IPS DF 6.9 (cell line): ENCODE measurements at regions not wholly inside any gene's neighbourhood (a gene's known extent, or its start where the extent isn't known, plus 50 kb on each side); places are given as distances from the start of the nearest gene placed in this dataset.

Experiments
- DNase-seq: peaks from one replicate; pipeline ENCODE4 v3.0.0-alpha.2; 2013; ENCODE audit warnings: low read depth, low spot score
- H3K27ac ChIP-seq: one replicate; pipeline ENCODE4 v1.5.1; 2013; ENCODE audit warnings: low read length, control low read depth
- H3K27me3 ChIP-seq: 2 replicates; pipeline ENCODE4 v1.6.1; 2013; ENCODE audit warnings: mild to moderate bottlenecking, low read length; ENCODE audit not compliant: control insufficient read depth, insufficient read depth
- H3K36me3 ChIP-seq: 2 replicates; pipeline ENCODE4 v1.6.1; 2013; ENCODE audit warnings: low read length; ENCODE audit not compliant: control insufficient read depth, insufficient read depth
- H3K4me1 ChIP-seq: 2 replicates; pipeline ENCODE4 v1.6.1; 2013; ENCODE audit warnings: low read length; ENCODE audit not compliant: control insufficient read depth, insufficient read depth
- H3K4me3 ChIP-seq: 2 replicates; pipeline ENCODE4 v1.5.1; 2013; ENCODE audit warnings: mild to moderate bottlenecking, low read length
- H3K9me3 ChIP-seq: 2 replicates; pipeline ENCODE4 v1.6.1; 2013; ENCODE audit warnings: low read length, inconsistent platforms; ENCODE audit not compliant: control insufficient read depth, insufficient read depth
- WGBS: extraction: QIAGEN DNeasy Blood & Tissue Kit; methylation state at CpG from one replicate; pipeline ENCODE4 v1.1.7; 2013; ENCODE audit warnings: mixed read lengths, missing lambda C conversion rate; ENCODE audit not compliant: insufficient read length, insufficient coverage; 5-methylcytosine and 5-hydroxymethylcytosine counted together

GRCh38 chr3:117302428-117302827, 592.8 kb downstream of the TUSC7 start:
- H3K4me1 ChIP-seq, result no peaks in the 10 kb centered on the region
- WGBS, result no CpG with 5 or more reads among the region's 7 CpGs
- no peaks in the 10 kb centered on the region for H3K36me3 ChIP-seq
- DNase-seq, result no peak
- no peak overlapping the region for H3K4me3 ChIP-seq
- no peaks in the 10 kb centered on the region for H3K27me3 ChIP-seq
- no peaks in the 10 kb centered on the region for H3K9me3 ChIP-seq
- no peak overlapping the region for H3K27ac ChIP-seq

GRCh38 chr3:117303443-117303842, 593.9 kb downstream of the TUSC7 start:
- Histone ChIP-seq H3K36me3 (no peaks in the 10 kb centered on the region), H3K4me1 (no peaks in the 10 kb centered on the region), H3K27ac (no peak overlapping the region), H3K9me3 (no peaks in the 10 kb centered on the region), H3K27me3 (no peaks in the 10 kb centered on the region), H3K4me3 (no peak overlapping the region)
- no peak for DNase-seq
- WGBS, result no CpG with 5 or more reads among the region's 1 CpG

GRCh38 chr3:117304681-117305080, 595.1 kb downstream of the TUSC7 start:
- Histone ChIP-seq H3K27me3 (no peaks in the 10 kb centered on the region), H3K36me3 (no peaks in the 10 kb centered on the region), H3K4me3 (no peak overlapping the region), H3K4me1 (no peaks in the 10 kb centered on the region), H3K9me3 (no peaks in the 10 kb centered on the region), H3K27ac (no peak overlapping the region)
- no peak for DNase-seq
- no CpG with 5 or more reads among the region's 2 CpGs for WGBS

GRCh38 chr3:117305681-117306080, 596.1 kb downstream of the TUSC7 start:
- no CpG with 5 or more reads among the region's 1 CpG for WGBS
- H3K9me3 ChIP-seq, result no peaks in the 10 kb centered on the region
- H3K4me3 ChIP-seq, result no peak overlapping the region
- H3K36me3 ChIP-seq, result no peaks in the 10 kb centered on the region
- H3K4me1 ChIP-seq, result no peaks in the 10 kb centered on the region
- no peak for DNase-seq
- H3K27me3 ChIP-seq, result no peaks in the 10 kb centered on the region
- no peak overlapping the region for H3K27ac ChIP-seq

- no CpG with 5 or more reads among the region's 1 CpG for WGBS
- Histone ChIP-seq H3K27ac (no peak overlapping the region), H3K9me3 (no peaks in the 10 kb centered on the region), H3K36me3 (no peaks in the 10 kb centered on the region), H3K4me3 (no peak overlapping the region), H3K4me1 (no peaks in the 10 kb centered on the region), H3K27me3 (no peaks in the 10 kb centered on the region)
- no peak for DNase-seq
Measured at GRCh38 chr3:117306299-117306698, 596.7 kb downstream of the TUSC7 start.

- 100% methylated on average over 1 of the region's 3 CpGs for WGBS
- no peaks in the 10 kb centered on the region for H3K36me3 ChIP-seq
- no peak for DNase-seq
Measured at GRCh38 chr3:117308353-117308752, 598.8 kb downstream of the TUSC7 start.

GRCh38 chr3:117308756-117309155, 599.2 kb downstream of the TUSC7 start:
- H3K27ac ChIP-seq, result no peak overlapping the region
- no peaks in the 10 kb centered on the region for H3K27me3 ChIP-seq
- no peaks in the 10 kb centered on the region for H3K36me3 ChIP-seq
- no peaks in the 10 kb centered on the region for H3K9me3 ChIP-seq
- no peak for DNase-seq
- no peaks in the 10 kb centered on the region for H3K4me1 ChIP-seq
- no peak overlapping the region for H3K4me3 ChIP-seq
- no CpG with 5 or more reads among the region's 1 CpG for WGBS

More at GRCh38 chr3:117308353-117308752, 598.8 kb downstream of the TUSC7 start:
- no peak overlapping the region for H3K4me3 ChIP-seq
- H3K9me3 ChIP-seq, result no peaks in the 10 kb centered on the region
- H3K27ac ChIP-seq, result no peak overlapping the region
- H3K27me3 ChIP-seq, result no peaks in the 10 kb centered on the region
- no peaks in the 10 kb centered on the region for H3K4me1 ChIP-seq

- DNase-seq, result no peak
- no peak overlapping the region for H3K4me3 ChIP-seq
- no peaks in the 10 kb centered on the region for H3K4me1 ChIP-seq
- H3K9me3 ChIP-seq, result no peaks in the 10 kb centered on the region
- WGBS, result no CpG with 5 or more reads among the region's 1 CpG
- no peaks in the 10 kb centered on the region for H3K27me3 ChIP-seq
- no peaks in the 10 kb centered on the region for H3K36me3 ChIP-seq
- no peak overlapping the region for H3K27ac ChIP-seq
Measured at GRCh38 chr3:117310536-117310935, 601.0 kb downstream of the TUSC7 start.

GRCh38 chr3:117314441-117315150, 605.0 kb downstream of the TUSC7 start:
- H3K4me1 ChIP-seq, result no peaks in the 10 kb centered on the region
- no peaks in the 10 kb centered on the region for H3K9me3 ChIP-seq
- no peak overlapping the region for H3K4me3 ChIP-seq
- WGBS, result no CpG with 5 or more reads among the region's 2 CpGs
- no peak for DNase-seq
- H3K27me3 ChIP-seq, result no peaks in the 10 kb centered on the region
- H3K36me3 ChIP-seq, result no peaks in the 10 kb centered on the region
- H3K27ac ChIP-seq, result no peak overlapping the region

GRCh38 chr3:117322866-117323265, 613.3 kb downstream of the TUSC7 start:
- Histone ChIP-seq H3K4me3 (no peak overlapping the region), H3K36me3 (no peaks in the 10 kb centered on the region), H3K27ac (no peak overlapping the region), H3K27me3 (no peaks in the 10 kb centered on the region), H3K9me3 (no peaks in the 10 kb centered on the region), H3K4me1 (no peaks in the 10 kb centered on the region)
- WGBS, result no CpG with 5 or more reads among the region's 1 CpG
- DNase-seq, result no peak

- no peaks in the 10 kb centered on the region for H3K9me3 ChIP-seq
- H3K27ac ChIP-seq, result no peak overlapping the region
- H3K36me3 ChIP-seq, result no peaks in the 10 kb centered on the region
- H3K4me3 ChIP-seq, result no peak overlapping the region
- no peak for DNase-seq
- H3K27me3 ChIP-seq, result no peaks in the 10 kb centered on the region
- no CpG with 5 or more reads among the region's 3 CpGs for WGBS
- no peaks in the 10 kb centered on the region for H3K4me1 ChIP-seq
Measured at GRCh38 chr3:117346901-117347300, 637.3 kb downstream of the TUSC7 start.
